ENCODE measurements at regions not wholly inside any gene's neighbourhood (a gene's known extent, or its start where the extent isn't known, plus 50 kb on each side); places are given as distances from the start of the nearest gene placed in this dataset.

- DNase-seq = no peak
Measured at GRCh38 chr4:11264841-11265240, 163.9 kb downstream of the HS3ST1 start.

GRCh38 chr4:11264346-11264745 is 164.3 kb downstream of the HS3ST1 start:
- no peak for DNase-seq

GRCh38 chr4:11263208-11263607 is 165.5 kb downstream of the HS3ST1 start:
- no peak for DNase-seq

GRCh38 chr4:11261066-11261850 is 167.4 kb downstream of the HS3ST1 start:
- DNase-seq = no peak

- no peak for DNase-seq
Measured at GRCh38 chr4:11259837-11260236, 168.9 kb downstream of the HS3ST1 start.

GRCh38 chr4:11252149-11252548 is 176.5 kb downstream of the HS3ST1 start:
- no peak for DNase-seq

GRCh38 chr4:11250510-11250909 is 178.2 kb downstream of the HS3ST1 start:
- no peak for DNase-seq

DNA sequence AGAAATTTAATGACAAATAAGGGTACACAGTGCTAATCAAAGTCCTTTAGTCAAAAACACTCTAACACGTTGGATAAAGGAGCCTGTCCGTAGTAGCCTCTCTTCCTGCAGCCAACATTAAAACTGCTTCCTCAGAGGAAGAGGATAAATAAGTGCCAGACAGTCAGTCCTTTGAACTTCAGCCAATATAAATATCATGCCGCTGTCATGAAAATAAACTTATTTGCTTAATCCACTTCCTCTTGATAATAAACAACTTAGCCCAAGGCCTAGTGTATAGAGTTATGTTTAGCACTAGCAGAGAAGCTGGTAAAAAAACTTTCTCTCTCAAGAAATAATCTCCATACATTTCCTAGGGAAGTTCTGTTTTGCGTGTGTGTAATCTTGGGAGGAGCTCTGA is 196.7 kb downstream of the HS3ST1 start:
- no peak for DNase-seq

- DNase-seq = no peak
Measured at GRCh38 chr4:11230866-11231265, 197.8 kb downstream of the HS3ST1 start.

- no peak for DNase-seq
Measured at GRCh38 chr4:11228530-11228929, 200.2 kb downstream of the HS3ST1 start.

DNA sequence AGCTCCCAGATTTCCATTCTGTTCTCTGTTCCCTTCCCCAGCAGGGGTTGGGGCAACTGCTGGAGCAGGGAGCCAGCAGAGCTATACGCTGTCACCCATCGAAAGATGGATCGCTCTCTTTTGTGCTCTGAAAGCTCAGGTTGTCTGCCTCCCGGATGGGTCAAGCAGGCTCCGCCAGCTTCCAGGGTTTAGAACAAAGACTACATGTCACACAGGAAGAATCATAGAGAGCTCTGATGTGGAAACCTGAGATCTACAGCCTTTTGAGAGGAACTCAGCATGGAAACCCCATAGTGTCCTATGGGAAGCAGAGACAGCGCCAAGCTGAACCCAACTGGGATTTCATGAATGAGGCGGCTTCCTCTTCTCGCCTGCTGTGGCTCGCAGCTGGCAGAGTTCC is 205.4 kb downstream of the HS3ST1 start:
- DNase-seq = no peak

DNA sequence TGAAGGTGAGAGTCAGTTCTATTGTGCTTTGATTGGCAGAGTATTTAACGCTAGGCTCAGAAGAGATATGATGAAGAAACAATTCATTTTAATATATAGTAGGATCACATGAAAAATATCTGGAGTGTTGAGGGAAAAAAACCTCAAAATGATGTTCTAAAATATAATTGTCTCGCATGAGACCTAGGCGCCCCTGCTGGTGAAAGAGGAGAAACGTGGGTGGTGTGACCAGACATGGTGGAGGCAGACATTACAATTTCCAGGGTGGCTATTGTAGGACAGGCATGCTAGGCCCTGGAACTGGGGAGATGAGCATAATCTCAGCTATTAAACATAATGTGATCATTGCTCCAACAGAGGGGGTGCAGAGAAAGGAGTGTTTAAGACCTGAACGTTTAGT is 210.0 kb downstream of the HS3ST1 start:
- DNase-seq = no peak

DNA sequence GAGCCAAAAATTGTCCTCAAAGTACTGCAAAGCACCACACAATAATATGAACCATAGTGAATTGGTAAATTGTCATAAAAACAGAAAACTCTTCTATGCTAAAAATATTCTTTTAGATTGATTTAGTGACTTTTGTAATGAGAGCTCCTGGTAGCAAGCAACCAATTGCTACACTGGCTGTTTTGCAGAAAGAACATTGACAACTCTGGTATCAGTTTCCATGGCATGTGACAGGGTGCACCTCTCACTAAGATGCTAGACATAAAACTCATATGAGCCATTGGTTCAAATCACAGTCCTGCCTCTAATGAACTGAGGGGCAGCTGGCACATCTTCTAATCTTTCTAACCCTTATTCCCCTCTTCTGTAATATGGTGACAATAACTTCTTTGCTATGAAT is 212.2 kb downstream of the HS3ST1 start:
- DNase-seq = no peak

- no peak for DNase-seq
Measured at GRCh38 chr4:11214281-11214680, 214.4 kb downstream of the HS3ST1 start.

DNA sequence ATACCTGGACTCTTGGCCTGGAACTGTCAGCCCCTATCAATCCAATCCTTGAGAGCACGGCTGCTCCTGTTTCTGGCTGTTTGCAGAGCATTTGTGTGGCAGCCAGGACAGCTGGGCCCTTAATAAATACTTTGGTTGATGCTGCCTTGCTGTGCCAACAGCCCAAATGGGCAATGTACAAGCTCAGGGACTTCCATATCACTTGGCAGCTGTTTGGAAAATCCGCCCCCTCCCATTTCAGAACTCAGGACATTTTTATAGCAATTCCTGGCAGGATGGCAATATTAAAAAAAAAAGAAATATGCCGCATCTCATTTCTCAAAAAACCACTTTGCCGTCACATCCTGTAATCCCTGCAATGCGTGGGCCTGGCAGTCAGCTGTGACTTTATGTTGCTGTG is 218.9 kb downstream of the HS3ST1 start:
- no peak for DNase-seq

- no peak for DNase-seq
Measured at GRCh38 chr4:11201256-11201655, 227.4 kb downstream of the HS3ST1 start.

DNA sequence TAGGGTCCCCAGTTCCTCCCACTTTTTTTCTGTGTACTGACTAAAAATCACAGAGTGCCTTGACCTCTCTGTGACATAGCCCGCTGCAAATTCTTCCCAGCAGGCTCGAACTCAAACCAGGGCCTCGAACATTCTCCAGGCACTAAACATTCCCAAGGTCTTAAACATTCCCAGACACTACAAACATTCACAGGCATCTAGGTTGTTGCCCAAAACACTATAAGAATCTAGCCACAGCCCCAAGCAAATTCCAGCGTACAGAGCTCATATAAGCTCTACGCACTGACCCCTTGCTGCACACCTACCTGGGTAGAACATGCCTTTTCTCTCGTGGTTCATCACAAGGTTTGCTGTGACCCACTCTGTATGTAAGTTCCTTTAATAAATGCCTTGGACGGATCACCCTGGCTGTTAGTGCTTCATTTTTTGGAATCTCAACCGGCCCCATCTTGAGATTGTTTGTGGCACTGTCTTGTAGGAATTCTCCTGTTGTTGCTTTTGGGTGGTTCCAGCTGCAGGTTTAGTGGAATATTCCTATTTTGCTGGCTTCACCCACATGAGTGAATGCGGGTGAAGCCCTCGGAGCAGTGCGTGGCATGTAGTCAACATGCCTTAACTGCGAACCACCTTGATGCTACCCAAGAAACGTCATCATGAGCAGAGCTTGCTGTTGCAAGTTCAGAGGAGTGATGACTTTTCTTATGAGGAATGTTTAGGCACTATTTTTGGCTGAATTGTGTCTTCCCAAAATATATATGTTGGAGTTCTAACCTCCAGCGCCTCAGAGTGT is 230.0 kb downstream of the HS3ST1 start:
- no peak for DNase-seq

DNA sequence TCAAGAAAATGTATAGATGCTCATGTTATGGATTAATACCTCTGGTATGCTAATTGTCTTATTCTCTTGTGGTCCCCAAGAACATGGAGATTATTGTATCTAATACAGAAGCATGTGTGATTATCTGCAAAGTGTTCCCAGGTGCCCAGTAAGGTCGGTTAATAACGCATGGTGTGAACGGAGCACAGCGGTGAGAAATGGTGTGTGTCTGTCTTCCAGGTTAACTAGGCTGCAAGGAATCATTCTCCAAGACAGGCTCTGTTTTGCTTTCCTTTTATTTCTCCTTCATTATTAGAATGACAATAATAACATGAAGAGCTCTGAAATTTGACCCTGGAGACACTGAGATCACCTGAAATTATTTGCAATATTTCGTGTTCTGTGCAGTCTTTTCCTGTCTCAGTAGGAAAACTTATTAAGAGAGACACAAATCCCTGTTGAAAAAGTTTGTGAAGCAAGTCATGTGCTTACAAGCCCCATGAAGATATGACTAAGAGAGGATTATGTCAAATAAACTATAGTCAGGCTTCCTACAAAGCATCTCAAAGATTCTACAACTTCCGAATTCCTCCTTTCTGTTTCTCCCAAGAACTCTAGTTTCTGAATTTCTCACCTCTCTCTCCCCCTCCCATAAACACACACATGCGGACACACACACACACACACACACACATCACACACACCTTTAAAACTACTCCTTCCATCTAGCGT is 230.9 kb downstream of the HS3ST1 start:
- no peak for DNase-seq

DNA sequence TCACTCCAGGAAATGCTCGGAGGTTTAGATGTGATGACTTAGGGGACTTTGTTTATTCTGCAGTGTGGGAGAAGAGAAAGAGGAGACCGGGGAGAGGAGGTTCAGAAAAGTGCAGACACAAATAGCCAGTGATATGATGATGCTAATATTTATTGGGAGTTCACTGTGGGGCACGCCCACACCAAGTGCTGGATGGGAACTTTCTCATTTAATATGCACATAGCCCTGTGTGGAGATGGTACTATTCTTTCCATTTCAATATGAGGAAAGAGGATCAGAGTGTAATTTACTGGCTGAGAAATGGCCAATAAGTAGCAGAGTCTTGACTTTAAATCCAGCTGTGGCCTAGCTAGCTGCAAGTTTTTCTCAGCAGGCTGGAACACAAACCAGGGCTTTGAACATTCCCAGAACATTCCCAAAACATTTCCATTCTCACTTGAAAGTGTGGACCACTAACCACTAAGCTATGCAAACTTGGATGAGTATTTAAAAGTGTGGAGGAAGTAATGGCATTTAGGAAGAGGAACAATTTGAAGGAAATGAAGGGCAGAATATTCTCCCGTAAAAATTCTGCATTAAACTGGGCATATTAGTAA is 231.7 kb downstream of the HS3ST1 start:
- no peak for DNase-seq

- DNase-seq = no peak
Measured at GRCh38 chr4:11194431-11194830, 234.3 kb downstream of the HS3ST1 start.

DNA sequence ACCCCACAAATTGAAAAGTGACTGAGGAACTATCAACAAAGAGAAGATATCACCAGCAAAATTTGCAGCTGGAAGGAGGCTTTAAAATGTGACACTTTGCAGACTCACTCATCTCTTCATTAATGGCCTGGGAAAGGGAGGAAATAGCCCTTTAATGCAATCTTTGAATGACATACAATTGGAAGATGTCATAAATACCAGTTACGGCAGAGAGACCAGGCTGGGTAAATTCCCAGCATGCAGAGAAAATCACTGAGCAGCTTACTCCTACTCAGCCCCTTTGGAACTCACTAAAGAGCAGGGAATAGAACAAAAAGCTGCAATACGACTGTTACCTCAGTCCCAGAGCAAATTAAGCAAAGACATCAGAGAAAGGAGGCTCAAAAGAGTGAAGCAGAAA is 238.9 kb downstream of the HS3ST1 start:
- no peak for DNase-seq

- no peak for DNase-seq
Measured at GRCh38 chr4:11183356-11183740, 245.3 kb downstream of the HS3ST1 start.

GRCh38 chr4:11182586-11183355 is 245.9 kb downstream of the HS3ST1 start:
- DNase-seq = no peak
